ENCODE measurements at regions not wholly inside any gene's neighbourhood (a gene's known extent, or its start where the extent isn't known, plus 50 kb on each side); places are given as distances from the start of the nearest gene placed in this dataset.

GRCh38 chr2:238645095-238645494, 202.8 kb upstream of the TWIST2 start:
- H3K9ac ChIP-seq: peak overlapping the region in 4 of 11 experiments; percentile 43 to 71 (median 58); a peak in 7 of 22 replicates
- no peak overlapping the region for H3K4me3 ChIP-seq
- H3K27ac ChIP-seq: peak overlapping the region in 4 of 11 experiments; percentile 64 to 86 (median 81); a peak in 8 of 22 replicates
- no peak for TF ChIP-seq Cebpa-rat (IDR thresholded peaks at IDR 0.05)
- H3K4me2 ChIP-seq: peak overlapping the region; percentile 8 to 86 (median 39); a peak in 15 of 22 replicates
- peaks cover 8 to 38% (median 16%) of the 10 kb centered on the region in 10 experiments; a peak in 18 of 20 replicates for H3K4me1 ChIP-seq
- no peaks in the 10 kb centered on the region for H3K36me3 ChIP-seq
- H3K27me3 ChIP-seq: no peaks in the 10 kb centered on the region
- no peaks in the 10 kb centered on the region for H4K20me1 ChIP-seq
- H3K9me3 ChIP-seq (replicated peaks in 1 of 11): peaks cover 0 to 4% (median 0%) of the 10 kb centered on the region in 11 experiments; a peak in 4 of 22 replicates

- H3K4me1 ChIP-seq: peaks cover 8 to 38% (median 16%) of the 10 kb centered on the region in 10 experiments; a peak in 18 of 20 replicates
- peak overlapping the region in 2 of 11 experiments; percentile 76 to 86; a peak in 1 of 22 replicates for H3K4me2 ChIP-seq
- no peaks in the 10 kb centered on the region for H4K20me1 ChIP-seq
- TF ChIP-seq Cebpa-rat (IDR thresholded peaks at IDR 0.05): no peak
- H3K27ac ChIP-seq: peak overlapping the region in 1 of 11 experiments; percentile 86; a peak in 1 of 22 replicates
- no peaks in the 10 kb centered on the region for H3K27me3 ChIP-seq
- H3K4me3 ChIP-seq: no peak overlapping the region
- H3K36me3 ChIP-seq: no peaks in the 10 kb centered on the region
- H3K9ac ChIP-seq: no peak overlapping the region
- H3K9me3 ChIP-seq (replicated peaks in 1 of 11): peaks cover 0 to 8% (median 0%) of the 10 kb centered on the region in 11 experiments; a peak in 5 of 22 replicates
These were observed 202.2 kb upstream of the TWIST2 start for GRCh38 chr2:238645716-238646115.

GRCh38 chr2:238646281-238646680, 201.6 kb upstream of the TWIST2 start:
- peaks cover 0 to 11% (median 1%) of the 10 kb centered on the region in 11 experiments; a peak in 8 of 22 replicates for H3K9me3 ChIP-seq (replicated peaks in 1 of 11)
- 0 out of 22 replicates have a peak overlapping the region, but pooled peaks of 1 of the 11 experiments have one; percentile 76 for H3K4me2 ChIP-seq
- no peaks in the 10 kb centered on the region for H3K36me3 ChIP-seq
- no peak for TF ChIP-seq Cebpa-rat (IDR thresholded peaks at IDR 0.05)
- H3K4me1 ChIP-seq: peaks cover 8 to 38% (median 16%) of the 10 kb centered on the region in 10 experiments; a peak in 18 of 20 replicates
- H3K4me3 ChIP-seq: no peak overlapping the region
- H4K20me1 ChIP-seq: no peaks in the 10 kb centered on the region
- H3K27ac ChIP-seq: peak overlapping the region in 1 of 11 experiments; percentile 86; a peak in 1 of 22 replicates
- H3K9ac ChIP-seq: no peak overlapping the region
- no peaks in the 10 kb centered on the region for H3K27me3 ChIP-seq

GRCh38 chr2:238646803-238647202, 201.1 kb upstream of the TWIST2 start:
- no peaks in the 10 kb centered on the region for H3K27me3 ChIP-seq
- no peak overlapping the region for H3K27ac ChIP-seq
- no peak for TF ChIP-seq Cebpa-rat (IDR thresholded peaks at IDR 0.05)
- no peak overlapping the region for H3K4me3 ChIP-seq
- H3K9me3 ChIP-seq (replicated peaks in 1 of 11): peaks cover 0 to 17% (median 5%) of the 10 kb centered on the region in 11 experiments; a peak in 12 of 22 replicates
- peaks cover 8 to 38% (median 16%) of the 10 kb centered on the region in 10 experiments; a peak in 18 of 20 replicates for H3K4me1 ChIP-seq
- no peaks in the 10 kb centered on the region for H4K20me1 ChIP-seq
- H3K4me2 ChIP-seq: no peak overlapping the region
- no peaks in the 10 kb centered on the region for H3K36me3 ChIP-seq
- no peak overlapping the region for H3K9ac ChIP-seq

- no peak overlapping the region for H3K9ac ChIP-seq
- no peak overlapping the region for H3K4me2 ChIP-seq
- no peaks in the 10 kb centered on the region for H3K36me3 ChIP-seq
- no peaks in the 10 kb centered on the region for H4K20me1 ChIP-seq
- H3K4me3 ChIP-seq: no peak overlapping the region
- peaks cover 0 to 24% (median 10%) of the 10 kb centered on the region in 11 experiments; a peak in 14 of 22 replicates for H3K9me3 ChIP-seq (replicated peaks in 1 of 11)
- H3K27me3 ChIP-seq: no peaks in the 10 kb centered on the region
- no peak overlapping the region for H3K27ac ChIP-seq
- TF ChIP-seq Cebpa-rat (IDR thresholded peaks at IDR 0.05): no peak
- peaks cover 19 to 29% (median 24%) of the 10 kb centered on the region in 10 experiments for H3K4me1 ChIP-seq
These were observed 198.8 kb upstream of the TWIST2 start for GRCh38 chr2:238649123-238649522.

GRCh38 chr2:238649936-238650518, 197.9 kb upstream of the TWIST2 start:
- Histone ChIP-seq H3K36me3 (no peaks in the 10 kb centered on the region), H3K4me3 (no peak overlapping the region), H3K4me2 (no peak overlapping the region), H3K27ac (no peak overlapping the region), H3K9ac (no peak overlapping the region), H3K27me3 (no peaks in the 10 kb centered on the region), H4K20me1 (no peaks in the 10 kb centered on the region), H3K4me1 (peaks cover 10 to 29% (median 25%) of the 10 kb centered on the region in 10 experiments), H3K9me3 (replicated peaks in 1 of 11) (peaks cover 0 to 24% (median 10%) of the 10 kb centered on the region in 11 experiments; a peak in 14 of 22 replicates)
- no peak for TF ChIP-seq Cebpa-rat (IDR thresholded peaks at IDR 0.05)

- Histone ChIP-seq H3K27me3 (no peaks in the 10 kb centered on the region), H3K27ac (no peak overlapping the region), H3K9me3 (replicated peaks in 1 of 11) (peaks cover 0 to 24% (median 10%) of the 10 kb centered on the region in 11 experiments; a peak in 14 of 22 replicates)
These were observed 197.3 kb upstream of the TWIST2 start for GRCh38 chr2:238650536-238650935.

GRCh38 chr2:238651306-238652052, 196.4 kb upstream of the TWIST2 start:
- H3K27me3 ChIP-seq: no peaks in the 10 kb centered on the region
- H3K9ac ChIP-seq: no peak overlapping the region
- H3K27ac ChIP-seq: no peak overlapping the region
- H3K4me1 ChIP-seq: peaks cover 0 to 34% (median 27%) of the 10 kb centered on the region in 10 experiments; a peak in 16 of 20 replicates
- TF ChIP-seq Cebpa-rat (IDR thresholded peaks at IDR 0.05): no peak
- no peaks in the 10 kb centered on the region for H3K36me3 ChIP-seq
- H4K20me1 ChIP-seq: no peaks in the 10 kb centered on the region
- H3K4me2 ChIP-seq: no peak overlapping the region
- H3K4me3 ChIP-seq: no peak overlapping the region
- H3K9me3 ChIP-seq (replicated peaks in 1 of 11): peaks cover 0 to 24% (median 10%) of the 10 kb centered on the region in 11 experiments; a peak in 14 of 22 replicates

More at GRCh38 chr2:238650536-238650935, 197.3 kb upstream of the TWIST2 start:
- Histone ChIP-seq H3K4me1 (peaks cover 5 to 33% (median 26%) of the 10 kb centered on the region in 10 experiments; a peak in 19 of 20 replicates), H3K4me3 (no peak overlapping the region), H3K4me2 (no peak overlapping the region), H4K20me1 (no peaks in the 10 kb centered on the region), H3K9ac (no peak overlapping the region), H3K36me3 (no peaks in the 10 kb centered on the region)
- TF ChIP-seq Cebpa-rat (IDR thresholded peaks at IDR 0.05): no peak

Measured in BLaER1 treated with 17β-estradiol and CSF1 and Interleukin-3, amounts not matched to agents 10 nM and 100 nM (cell line).